ENCODE measurements at regions not wholly inside any gene's neighbourhood (a gene's known extent, or its start where the extent isn't known, plus 50 kb on each side); places are given as distances from the start of the nearest gene placed in this dataset.
"Not testable (repeated sequence)": the region's sequence is repeated elsewhere in the genome, so short reads cannot be mapped to it uniquely, and the experiment has no call there.

GRCh38 chr12:83276904-83277303 is 590.2 kb downstream of the TMTC2 start:
- no peak for DNase-seq

GRCh38 chr12:83271201-83271600 is 584.5 kb downstream of the TMTC2 start:
- DNase-seq, result no peak

- no peak for DNase-seq
These were observed 579.1 kb downstream of the TMTC2 start for GRCh38 chr12:83265808-83266207.

- DNase-seq, result no peak
These were observed 575.3 kb downstream of the TMTC2 start for GRCh38 chr12:83261998-83262397.

- not testable (repeated sequence) for DNase-seq
These were observed 573.4 kb downstream of the TMTC2 start for GRCh38 chr12:83260126-83260525.

GRCh38 chr12:83257726-83258125 is 571.0 kb downstream of the TMTC2 start:
- DNase-seq, result no peak

GRCh38 chr12:83256562-83256961 is 569.9 kb downstream of the TMTC2 start:
- no peak for DNase-seq

- DNase-seq, result no peak
These were observed 564.2 kb downstream of the TMTC2 start for GRCh38 chr12:83250866-83251265.

GRCh38 chr12:83245156-83245555 is 558.5 kb downstream of the TMTC2 start:
- DNase-seq, result no peak

GRCh38 chr12:83244001-83244400 is 557.3 kb downstream of the TMTC2 start:
- no peak for DNase-seq

- not testable (repeated sequence) for DNase-seq
These were observed 547.3 kb downstream of the TMTC2 start for GRCh38 chr12:83233987-83234386.

- not testable (repeated sequence) for DNase-seq
These were observed 540.3 kb downstream of the TMTC2 start for GRCh38 chr12:83226960-83227359.

- DNase-seq, result no peak
These were observed 539.1 kb downstream of the TMTC2 start for GRCh38 chr12:83225806-83226205.

- no peak for DNase-seq
These were observed 537.3 kb downstream of the TMTC2 start for GRCh38 chr12:83224012-83224411.

- DNase-seq, result no peak
These were observed 534.1 kb downstream of the TMTC2 start for GRCh38 chr12:83220774-83221173.

- no peak for DNase-seq
These were observed 529.5 kb downstream of the TMTC2 start for GRCh38 chr12:83216230-83216629.

- DNase-seq, result no peak
These were observed 527.5 kb downstream of the TMTC2 start for GRCh38 chr12:83214185-83214584.

GRCh38 chr12:83210933-83211332 is 524.2 kb downstream of the TMTC2 start:
- no peak for DNase-seq

GRCh38 chr12:83199069-83199468 is 512.4 kb downstream of the TMTC2 start:
- DNase-seq, result no peak

- DNase-seq, result no peak
These were observed 511.7 kb downstream of the TMTC2 start for GRCh38 chr12:83198291-83199015.

GRCh38 chr12:83197483-83197914 is 510.8 kb downstream of the TMTC2 start:
- DNase-seq, result no peak

- no peak for DNase-seq
These were observed 510.1 kb downstream of the TMTC2 start for GRCh38 chr12:83196694-83197350.

GRCh38 chr12:83190631-83191390 is 504.1 kb downstream of the TMTC2 start:
- DNase-seq, result no peak

- no peak for DNase-seq
These were observed 499.7 kb downstream of the TMTC2 start for GRCh38 chr12:83186419-83186818.

Data from NCI-H2107 (cell line).